ENCODE measurements at regions not wholly inside any gene's neighbourhood (a gene's known extent, or its start where the extent isn't known, plus 50 kb on each side); places are given as distances from the start of the nearest gene placed in this dataset.

- Mint-ChIP-seq H3K27ac (no peak overlapping the region), H3K27me3 (no peaks in the 10 kb centered on the region), H3K36me3 (ENCODE audit: low read depth) (no peaks in the 10 kb centered on the region), H3K4me1 (no peaks in the 10 kb centered on the region), H3K9me3 (no peaks in the 10 kb centered on the region), H3K4me3 (no peak overlapping the region)
- no peak for DNase-seq
- intact Hi-C loops (cut with micrococcal nuclease), result no loop called here
Measured at GRCh38 chr12:41778934-41779333, 365.7 kb downstream of the GXYLT1 start.

GRCh38 chr12:41777064-41777790 is 367.4 kb downstream of the GXYLT1 start:
- H3K27ac Mint-ChIP-seq, result no peak overlapping the region
- intact Hi-C loops (cut with micrococcal nuclease), result no loop called here
- DNase-seq, result no peak
- H3K4me3 Mint-ChIP-seq, result no peak overlapping the region
- no peaks in the 10 kb centered on the region for H3K9me3 Mint-ChIP-seq
- no peaks in the 10 kb centered on the region for H3K27me3 Mint-ChIP-seq
- H3K36me3 Mint-ChIP-seq (ENCODE audit: low read depth), result no peaks in the 10 kb centered on the region
- no peaks in the 10 kb centered on the region for H3K4me1 Mint-ChIP-seq

- Mint-ChIP-seq H3K4me3 (no peak overlapping the region), H3K27me3 (no peaks in the 10 kb centered on the region), H3K27ac (no peak overlapping the region), H3K9me3 (no peaks in the 10 kb centered on the region), H3K4me1 (no peaks in the 10 kb centered on the region), H3K36me3 (ENCODE audit: low read depth) (no peaks in the 10 kb centered on the region)
- intact Hi-C loops (cut with micrococcal nuclease), result no loop called here
- DNase-seq, result no peak
Measured at GRCh38 chr12:41772478-41772877, 372.2 kb downstream of the GXYLT1 start.

GRCh38 chr12:41769810-41770209 is 374.9 kb downstream of the GXYLT1 start:
- H3K27me3 Mint-ChIP-seq, result no peaks in the 10 kb centered on the region
- no peaks in the 10 kb centered on the region for H3K4me1 Mint-ChIP-seq
- no peaks in the 10 kb centered on the region for H3K9me3 Mint-ChIP-seq
- no peaks in the 10 kb centered on the region for H3K36me3 Mint-ChIP-seq (ENCODE audit: low read depth)
- H3K27ac Mint-ChIP-seq, result no peak overlapping the region
- no peak overlapping the region for H3K4me3 Mint-ChIP-seq
- intact Hi-C loops (cut with micrococcal nuclease), result no loop called here
- no peak for DNase-seq

GRCh38 chr12:41768456-41768855 is 376.2 kb downstream of the GXYLT1 start:
- Mint-ChIP-seq H3K4me3 (no peak overlapping the region), H3K4me1 (no peaks in the 10 kb centered on the region), H3K27ac (no peak overlapping the region), H3K36me3 (ENCODE audit: low read depth) (no peaks in the 10 kb centered on the region), H3K27me3 (no peaks in the 10 kb centered on the region), H3K9me3 (no peaks in the 10 kb centered on the region)
- DNase-seq, result no peak
- intact Hi-C loops (cut with micrococcal nuclease), result no loop called here

GRCh38 chr12:41762691-41763090 is 382.0 kb downstream of the GXYLT1 start:
- no peaks in the 10 kb centered on the region for H3K36me3 Mint-ChIP-seq (ENCODE audit: low read depth)
- no peak overlapping the region for H3K4me3 Mint-ChIP-seq
- H3K27me3 Mint-ChIP-seq, result no peaks in the 10 kb centered on the region
- peaks cover under 1% of the 10 kb centered on the region for H3K9me3 Mint-ChIP-seq
- H3K27ac Mint-ChIP-seq, result no peak overlapping the region
- intact Hi-C loops (cut with micrococcal nuclease), result no loop called here
- no peak for DNase-seq
- H3K4me1 Mint-ChIP-seq, result no peaks in the 10 kb centered on the region

DNA sequence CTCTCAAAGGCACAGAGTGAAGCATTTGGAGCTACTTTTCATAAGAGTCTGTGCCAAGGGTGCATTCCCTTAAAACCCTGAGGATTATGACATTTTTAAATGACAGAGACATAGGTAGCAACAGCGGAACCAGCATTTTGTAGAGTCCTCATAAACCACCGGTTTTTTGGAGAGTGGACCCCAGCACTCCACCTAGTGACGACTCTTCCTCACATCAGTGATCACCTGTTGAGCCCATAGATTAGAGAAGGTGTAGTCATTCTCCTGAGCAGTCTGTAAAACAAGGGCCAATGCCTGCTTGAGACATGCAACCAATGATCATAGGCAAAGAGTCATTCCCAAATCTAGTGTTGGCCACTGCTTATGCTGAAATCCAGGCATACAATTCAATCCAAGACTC is 399.1 kb downstream of the GXYLT1 start:
- no peaks in the 10 kb centered on the region for H3K36me3 Mint-ChIP-seq (ENCODE audit: low read depth)
- H3K4me3 Mint-ChIP-seq, result no peak overlapping the region
- no peaks in the 10 kb centered on the region for H3K4me1 Mint-ChIP-seq
- DNase-seq, result no peak
- intact Hi-C loops (cut with micrococcal nuclease), result no loop called here
- H3K27me3 Mint-ChIP-seq, result no peaks in the 10 kb centered on the region
- H3K9me3 Mint-ChIP-seq, result no peaks in the 10 kb centered on the region
- no peak overlapping the region for H3K27ac Mint-ChIP-seq

DNA sequence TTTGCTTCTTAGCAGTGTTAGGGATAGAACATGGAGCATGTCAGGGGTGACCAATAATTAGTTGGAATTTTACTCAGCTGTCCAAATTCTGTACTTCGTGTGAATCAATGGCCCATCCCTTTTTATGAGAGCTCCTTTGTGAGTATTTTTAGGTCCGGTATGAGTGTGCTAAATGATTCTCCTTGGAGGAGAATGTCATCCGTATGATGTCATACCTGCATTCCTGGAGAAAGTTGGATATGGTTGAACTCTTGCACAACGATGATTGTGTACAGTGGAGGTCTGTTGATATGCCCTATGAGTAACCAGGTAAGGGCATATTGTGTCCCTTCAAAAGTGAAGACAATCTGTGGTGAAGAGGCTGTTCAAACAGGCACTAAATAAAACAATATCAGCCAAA is 400.8 kb downstream of the GXYLT1 start:
- Mint-ChIP-seq H3K27ac (no peak overlapping the region), H3K4me3 (no peak overlapping the region), H3K27me3 (no peaks in the 10 kb centered on the region), H3K4me1 (no peaks in the 10 kb centered on the region), H3K9me3 (no peaks in the 10 kb centered on the region), H3K36me3 (ENCODE audit: low read depth) (no peaks in the 10 kb centered on the region)
- intact Hi-C loops (cut with micrococcal nuclease), result no loop called here
- DNase-seq, result no peak

GRCh38 chr12:41739066-41739465 is 405.6 kb downstream of the GXYLT1 start:
- Mint-ChIP-seq H3K9me3 (no peaks in the 10 kb centered on the region), H3K27ac (no peak overlapping the region), H3K27me3 (no peaks in the 10 kb centered on the region), H3K4me3 (no peak overlapping the region), H3K4me1 (no peaks in the 10 kb centered on the region), H3K36me3 (ENCODE audit: low read depth) (no peaks in the 10 kb centered on the region)
- no peak for DNase-seq
- intact Hi-C loops (cut with micrococcal nuclease), result no loop called here

DNA sequence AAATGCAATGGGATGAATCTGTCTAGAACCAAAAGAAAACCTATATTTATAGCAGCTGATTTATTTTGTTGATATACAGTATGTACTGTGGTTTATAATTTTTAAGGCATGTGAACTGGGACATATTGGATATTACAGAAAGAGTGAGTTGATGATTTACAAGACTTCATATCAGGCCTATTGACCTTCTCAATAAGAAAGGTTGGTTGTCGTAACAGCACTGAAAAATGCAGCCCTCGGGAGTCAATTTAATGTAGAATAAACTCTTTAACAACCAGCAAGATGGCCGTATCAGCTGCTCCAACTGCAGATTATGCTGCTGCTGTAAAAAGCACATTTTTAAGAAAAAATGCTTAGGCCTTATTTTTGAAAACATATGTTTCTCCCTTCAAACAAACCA is 407.3 kb downstream of the GXYLT1 start:
- intact Hi-C loops (cut with micrococcal nuclease), result no loop called here
- Mint-ChIP-seq H3K9me3 (no peaks in the 10 kb centered on the region), H3K27ac (no peak overlapping the region), H3K4me3 (no peak overlapping the region), H3K4me1 (no peaks in the 10 kb centered on the region), H3K36me3 (ENCODE audit: low read depth) (no peaks in the 10 kb centered on the region), H3K27me3 (no peaks in the 10 kb centered on the region)
- no peak for DNase-seq

DNA sequence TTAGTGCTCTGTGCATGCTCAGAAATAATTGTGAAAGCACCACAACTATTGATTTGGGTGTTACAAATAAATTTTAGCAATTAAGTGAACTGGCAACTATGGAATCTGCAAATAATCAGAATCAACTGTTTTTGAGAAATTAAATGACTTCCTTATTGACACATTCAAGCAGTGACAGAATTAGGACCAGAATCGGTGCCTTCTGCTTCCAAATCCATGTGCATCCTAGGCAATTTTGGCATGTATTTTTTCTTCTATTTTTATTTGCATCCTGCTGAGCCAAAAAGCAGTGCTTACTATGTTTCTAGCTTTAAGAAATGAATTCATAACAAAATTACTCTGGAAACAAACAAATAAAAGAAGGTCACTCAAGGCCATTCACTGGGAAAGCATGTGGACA is 408.2 kb downstream of the GXYLT1 start:
- no peaks in the 10 kb centered on the region for H3K4me1 Mint-ChIP-seq
- H3K27ac Mint-ChIP-seq, result no peak overlapping the region
- no peaks in the 10 kb centered on the region for H3K9me3 Mint-ChIP-seq
- H3K36me3 Mint-ChIP-seq (ENCODE audit: low read depth), result no peaks in the 10 kb centered on the region
- DNase-seq, result no peak
- no peaks in the 10 kb centered on the region for H3K27me3 Mint-ChIP-seq
- intact Hi-C loops (cut with micrococcal nuclease), result no loop called here
- no peak overlapping the region for H3K4me3 Mint-ChIP-seq

- no peaks in the 10 kb centered on the region for H3K9me3 Mint-ChIP-seq
- no peaks in the 10 kb centered on the region for H3K4me1 Mint-ChIP-seq
- H3K4me3 Mint-ChIP-seq, result no peak overlapping the region
- H3K36me3 Mint-ChIP-seq (ENCODE audit: low read depth), result no peaks in the 10 kb centered on the region
- no peaks in the 10 kb centered on the region for H3K27me3 Mint-ChIP-seq
- DNase-seq, result no peak
- no peak overlapping the region for H3K27ac Mint-ChIP-seq
- intact Hi-C loops (cut with micrococcal nuclease), result no loop called here
Measured at GRCh38 chr12:41731691-41732090, 413.0 kb downstream of the GXYLT1 start.

DNA sequence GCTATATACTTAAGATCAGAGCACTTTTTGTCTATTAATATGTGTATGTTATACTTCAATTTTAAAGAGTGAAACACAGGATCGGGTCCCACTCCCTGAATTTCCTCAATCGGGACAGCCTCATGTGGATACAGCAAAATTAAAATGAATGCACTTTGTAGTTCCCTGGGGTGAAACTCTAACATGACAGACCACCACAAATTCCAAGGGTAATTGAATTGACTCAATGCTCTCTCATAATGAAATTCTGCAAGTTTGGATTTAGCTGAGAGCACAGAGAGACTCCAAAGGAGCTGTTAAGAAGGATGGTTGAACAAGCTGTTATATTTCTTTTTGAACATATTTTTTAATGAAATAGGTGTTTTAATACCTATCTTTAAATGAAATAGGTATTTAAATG is 413.6 kb downstream of the GXYLT1 start:
- Mint-ChIP-seq H3K27ac (no peak overlapping the region), H3K4me3 (no peak overlapping the region), H3K9me3 (no peaks in the 10 kb centered on the region), H3K4me1 (no peaks in the 10 kb centered on the region), H3K36me3 (ENCODE audit: low read depth) (no peaks in the 10 kb centered on the region), H3K27me3 (no peaks in the 10 kb centered on the region)
- intact Hi-C loops (cut with micrococcal nuclease), result no loop called here
- DNase-seq, result no peak

- no peaks in the 10 kb centered on the region for H3K9me3 Mint-ChIP-seq
- H3K36me3 Mint-ChIP-seq (ENCODE audit: low read depth), result no peaks in the 10 kb centered on the region
- DNase-seq, result no peak
- intact Hi-C loops (cut with micrococcal nuclease), result no loop called here
- H3K27ac Mint-ChIP-seq, result no peak overlapping the region
- no peak overlapping the region for H3K4me3 Mint-ChIP-seq
- H3K27me3 Mint-ChIP-seq, result no peaks in the 10 kb centered on the region
- H3K4me1 Mint-ChIP-seq, result no peaks in the 10 kb centered on the region
Measured at GRCh38 chr12:41724216-41724615, 420.5 kb downstream of the GXYLT1 start.

- H3K4me1 Mint-ChIP-seq, result no peaks in the 10 kb centered on the region
- DNase-seq, result no peak
- H3K4me3 Mint-ChIP-seq, result no peak overlapping the region
- H3K36me3 Mint-ChIP-seq (ENCODE audit: low read depth), result no peaks in the 10 kb centered on the region
- no peaks in the 10 kb centered on the region for H3K27me3 Mint-ChIP-seq
- H3K9me3 Mint-ChIP-seq, result no peaks in the 10 kb centered on the region
- intact Hi-C loops (cut with micrococcal nuclease), result no loop called here
- H3K27ac Mint-ChIP-seq, result no peak overlapping the region
Measured at GRCh38 chr12:41719214-41719613, 425.5 kb downstream of the GXYLT1 start.

Data from activated CD4-positive, alpha-beta T cell treated with anti-CD3 and anti-CD28 coated beads, Interleukin-2, amount 10 ng/mL, durations not matched to agents 24 days and 14 days (primary cell).